ENCODE measurements at regions not wholly inside any gene's neighbourhood (a gene's known extent, or its start where the extent isn't known, plus 50 kb on each side); places are given as distances from the start of the nearest gene placed in this dataset.

DNA sequence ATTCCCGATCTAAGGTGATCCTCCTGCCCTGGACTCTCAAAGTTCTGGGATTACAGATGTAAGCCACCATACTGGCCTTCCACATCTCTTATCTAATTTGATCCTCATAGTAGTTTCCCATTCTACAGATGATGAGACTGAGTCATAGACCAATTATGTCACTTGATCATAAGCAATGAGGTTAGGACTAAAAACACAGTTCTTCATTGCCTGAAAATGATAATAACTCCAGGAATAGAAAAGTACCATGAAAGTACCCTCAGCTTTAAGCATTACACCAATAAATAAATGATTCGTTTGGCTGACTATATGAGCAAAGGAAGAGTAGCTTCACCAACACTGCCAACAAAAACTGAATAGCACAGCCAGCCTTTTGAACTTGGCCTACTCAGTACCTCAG is 389.5 kb downstream of the ACTL7B start:
- TF ChIP-seq, protein P1, sequence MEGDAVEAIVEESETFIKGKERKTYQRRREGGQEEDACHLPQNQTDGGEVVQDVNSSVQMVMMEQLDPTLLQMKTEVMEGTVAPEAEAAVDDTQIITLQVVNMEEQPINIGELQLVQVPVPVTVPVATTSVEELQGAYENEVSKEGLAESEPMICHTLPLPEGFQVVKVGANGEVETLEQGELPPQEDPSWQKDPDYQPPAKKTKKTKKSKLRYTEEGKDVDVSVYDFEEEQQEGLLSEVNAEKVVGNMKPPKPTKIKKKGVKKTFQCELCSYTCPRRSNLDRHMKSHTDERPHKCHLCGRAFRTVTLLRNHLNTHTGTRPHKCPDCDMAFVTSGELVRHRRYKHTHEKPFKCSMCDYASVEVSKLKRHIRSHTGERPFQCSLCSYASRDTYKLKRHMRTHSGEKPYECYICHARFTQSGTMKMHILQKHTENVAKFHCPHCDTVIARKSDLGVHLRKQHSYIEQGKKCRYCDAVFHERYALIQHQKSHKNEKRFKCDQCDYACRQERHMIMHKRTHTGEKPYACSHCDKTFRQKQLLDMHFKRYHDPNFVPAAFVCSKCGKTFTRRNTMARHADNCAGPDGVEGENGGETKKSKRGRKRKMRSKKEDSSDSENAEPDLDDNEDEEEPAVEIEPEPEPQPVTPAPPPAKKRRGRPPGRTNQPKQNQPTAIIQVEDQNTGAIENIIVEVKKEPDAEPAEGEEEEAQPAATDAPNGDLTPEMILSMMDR (conservative IDR thresholded peaks at IDR 0.05 in 1 of 2, IDR thresholded peaks at IDR 0.05 in 1 of 2; ENCODE audit: extremely low read depth in 1 of 2, insufficient read depth in 1 of 2, low read depth in 1 of 2, low read length in 2 of 2) = no peak
- TF ChIP-seq EZH2 (IDR thresholded peaks at IDR 0.05; ENCODE audit: borderline replicate concordance, low read length) = no peak
